ENCODE measurements at regions not wholly inside any gene's neighbourhood (a gene's known extent, or its start where the extent isn't known, plus 50 kb on each side); places are given as distances from the start of the nearest gene placed in this dataset.

DNA sequence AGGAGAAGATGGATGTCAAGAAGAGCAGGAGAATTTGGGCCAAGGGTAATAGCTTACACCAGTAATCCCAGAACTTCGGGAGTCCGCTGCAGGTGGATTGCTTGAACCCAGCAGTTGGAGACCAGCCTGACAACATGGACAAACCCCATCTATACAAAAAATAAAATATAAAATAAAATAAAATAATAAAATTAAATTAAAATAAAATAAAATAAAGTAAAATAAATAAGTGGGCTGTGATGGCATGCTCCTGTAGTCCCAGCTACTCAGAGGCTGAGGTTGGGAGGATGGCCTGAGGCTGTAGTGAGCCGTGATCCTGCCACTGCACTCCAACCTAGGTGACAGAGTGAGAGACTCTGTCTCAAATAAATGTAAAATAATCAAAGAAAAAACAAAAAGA is 1946.7 kb downstream of the MRPL39 start:
- H3K4me1 ChIP-seq (ENCODE audit: control insufficient read depth, insufficient read depth, low read length), result no peaks in the 10 kb centered on the region
- Mint-ChIP-seq H3K27me3 (ENCODE audit: low read depth in 2 of 2) (no peaks in the 10 kb centered on the region), H3K27ac (no peak overlapping the region), H3K4me3 (no peak overlapping the region), H3K9me3 (peaks cover 5 to 8% of the 10 kb centered on the region in 2 donors), H3K36me3 (no peaks in the 10 kb centered on the region), H3K4me1 (no peaks in the 10 kb centered on the region)
- H3K27me3 ChIP-seq (ENCODE audit: control insufficient read depth, insufficient read depth, low read length), result no peaks in the 10 kb centered on the region
- no peaks in the 10 kb centered on the region for H3K9me3 ChIP-seq (ENCODE audit: control insufficient read depth, insufficient read depth, low read length)
- H3K27ac ChIP-seq (ENCODE audit: low read length), result no peak overlapping the region
- DNase-seq (no peak), ATAC-seq (no peak)
- TF ChIP-seq, protein P1, sequence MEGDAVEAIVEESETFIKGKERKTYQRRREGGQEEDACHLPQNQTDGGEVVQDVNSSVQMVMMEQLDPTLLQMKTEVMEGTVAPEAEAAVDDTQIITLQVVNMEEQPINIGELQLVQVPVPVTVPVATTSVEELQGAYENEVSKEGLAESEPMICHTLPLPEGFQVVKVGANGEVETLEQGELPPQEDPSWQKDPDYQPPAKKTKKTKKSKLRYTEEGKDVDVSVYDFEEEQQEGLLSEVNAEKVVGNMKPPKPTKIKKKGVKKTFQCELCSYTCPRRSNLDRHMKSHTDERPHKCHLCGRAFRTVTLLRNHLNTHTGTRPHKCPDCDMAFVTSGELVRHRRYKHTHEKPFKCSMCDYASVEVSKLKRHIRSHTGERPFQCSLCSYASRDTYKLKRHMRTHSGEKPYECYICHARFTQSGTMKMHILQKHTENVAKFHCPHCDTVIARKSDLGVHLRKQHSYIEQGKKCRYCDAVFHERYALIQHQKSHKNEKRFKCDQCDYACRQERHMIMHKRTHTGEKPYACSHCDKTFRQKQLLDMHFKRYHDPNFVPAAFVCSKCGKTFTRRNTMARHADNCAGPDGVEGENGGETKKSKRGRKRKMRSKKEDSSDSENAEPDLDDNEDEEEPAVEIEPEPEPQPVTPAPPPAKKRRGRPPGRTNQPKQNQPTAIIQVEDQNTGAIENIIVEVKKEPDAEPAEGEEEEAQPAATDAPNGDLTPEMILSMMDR (IDR thresholded peaks at IDR 0.05), result no peak
- intact Hi-C loops (cut with micrococcal nuclease), result no loop called here
- no peak overlapping the region for H3K4me3 ChIP-seq (ENCODE audit: low read length)
- H3K36me3 ChIP-seq (ENCODE audit: control insufficient read depth, insufficient read depth, low read length), result no peaks in the 10 kb centered on the region
- 83% methylated on average over 1 of the region's 3 CpGs for WGBS (ENCODE audit: insufficient coverage)

DNA sequence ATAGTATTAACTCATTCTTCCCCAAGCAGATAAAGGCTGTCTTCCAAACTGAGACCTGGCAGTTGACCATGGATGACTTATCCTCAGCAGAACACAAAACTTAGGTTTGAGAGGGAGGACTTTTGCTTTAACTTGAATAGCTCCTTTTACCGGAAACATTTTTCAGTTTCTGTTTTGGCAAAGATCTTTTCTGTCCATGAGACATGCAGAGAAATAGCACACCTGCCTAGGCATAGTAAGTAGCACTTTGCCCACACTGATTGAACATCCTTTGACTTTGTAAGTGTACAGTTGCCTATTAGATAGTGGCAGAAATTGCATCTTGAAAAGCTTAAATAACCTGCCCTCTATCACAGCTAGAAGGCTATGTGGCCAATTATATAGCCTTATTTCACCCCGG is 1962.5 kb downstream of the MRPL39 start:
- no peak overlapping the region for H3K27ac Mint-ChIP-seq
- DNase-seq (no peak), ATAC-seq (no peak)
- TF ChIP-seq, protein P1 (IDR thresholded peaks at IDR 0.05), result no peak
- no peaks in the 10 kb centered on the region for H3K9me3 ChIP-seq (ENCODE audit: control insufficient read depth, insufficient read depth, low read length)
- H3K9me3 Mint-ChIP-seq, result peaks cover 0 to 13% of the 10 kb centered on the region in 2 donors
- no peak overlapping the region for H3K27ac ChIP-seq (ENCODE audit: low read length)
- no peaks in the 10 kb centered on the region for H3K36me3 ChIP-seq (ENCODE audit: control insufficient read depth, insufficient read depth, low read length)
- intact Hi-C loops (cut with micrococcal nuclease), result no loop called here
- H3K27me3 ChIP-seq (ENCODE audit: control insufficient read depth, insufficient read depth, low read length), result no peaks in the 10 kb centered on the region
- no peaks in the 10 kb centered on the region for H3K4me1 Mint-ChIP-seq
- H3K27me3 Mint-ChIP-seq (ENCODE audit: low read depth in 2 of 2), result no peaks in the 10 kb centered on the region
- H3K4me1 ChIP-seq (ENCODE audit: control insufficient read depth, insufficient read depth, low read length), result no peaks in the 10 kb centered on the region
- H3K4me3 Mint-ChIP-seq, result no peak overlapping the region
- 83% methylated on average over 2 of the region's 2 CpGs for WGBS (ENCODE audit: insufficient coverage)
- H3K4me3 ChIP-seq (ENCODE audit: low read length), result no peak overlapping the region
- no peaks in the 10 kb centered on the region for H3K36me3 Mint-ChIP-seq

- no peak for DNase-seq
- Mint-ChIP-seq H3K4me1 (no peaks in the 10 kb centered on the region), H3K9me3 (peaks cover 3 to 10% of the 10 kb centered on the region in 2 donors), H3K27ac (no peak overlapping the region), H3K27me3 (ENCODE audit: low read depth in 2 of 2) (no peaks in the 10 kb centered on the region), H3K4me3 (no peak overlapping the region), H3K36me3 (no peaks in the 10 kb centered on the region)
- Histone ChIP-seq H3K4me1 (ENCODE audit: control insufficient read depth, insufficient read depth, low read length) (no peaks in the 10 kb centered on the region), H3K27ac (ENCODE audit: low read length) (no peak overlapping the region), H3K9me3 (ENCODE audit: control insufficient read depth, insufficient read depth, low read length) (no peaks in the 10 kb centered on the region), H3K4me3 (ENCODE audit: low read length) (no peak overlapping the region), H3K36me3 (ENCODE audit: control insufficient read depth, insufficient read depth, low read length) (no peaks in the 10 kb centered on the region), H3K27me3 (ENCODE audit: control insufficient read depth, insufficient read depth, low read length) (no peaks in the 10 kb centered on the region)
- TF ChIP-seq, protein P1 (IDR thresholded peaks at IDR 0.05), result no peak
- intact Hi-C loops (cut with micrococcal nuclease), result no loop called here
- ATAC-seq, result no peak
- 80% methylated on average over 1 of the region's 2 CpGs for WGBS (ENCODE audit: insufficient coverage)
Measured at GRCh38 chr21:23639721-23640120, 1967.6 kb downstream of the MRPL39 start.

DNA sequence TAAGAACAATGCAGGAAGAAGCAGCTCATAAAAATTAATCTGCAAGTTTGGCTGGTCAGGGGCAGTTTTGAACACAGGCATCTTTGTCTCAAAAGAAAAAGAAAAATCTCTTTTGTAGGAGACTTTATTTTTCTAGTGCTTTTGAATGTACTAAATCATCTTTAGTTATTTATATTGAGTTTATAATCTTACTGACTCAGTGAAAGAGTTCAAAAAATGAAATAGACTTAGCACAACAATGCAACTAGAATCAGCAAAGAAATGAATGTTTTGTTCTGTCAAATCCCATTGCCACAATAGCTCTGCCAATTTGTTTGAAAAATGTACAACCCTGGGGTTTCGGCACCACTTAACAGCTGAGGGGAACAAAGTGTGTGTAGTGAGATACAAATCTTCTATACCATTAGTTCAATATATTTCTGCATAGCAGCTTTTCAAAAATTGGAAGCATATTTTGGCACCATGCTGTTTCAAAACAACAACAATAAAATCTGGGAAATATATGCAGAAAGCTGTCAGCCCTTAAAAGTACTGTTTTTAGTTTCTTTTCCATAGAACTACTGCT is 1969.1 kb downstream of the MRPL39 start:
- Mint-ChIP-seq H3K4me3 (no peak overlapping the region), H3K27me3 (ENCODE audit: low read depth in 2 of 2) (no peaks in the 10 kb centered on the region), H3K9me3 (peaks cover 3 to 4% of the 10 kb centered on the region in 2 donors), H3K4me1 (no peaks in the 10 kb centered on the region), H3K36me3 (no peaks in the 10 kb centered on the region), H3K27ac (no peak overlapping the region)
- Histone ChIP-seq H3K27ac (ENCODE audit: low read length) (no peak overlapping the region), H3K4me3 (ENCODE audit: low read length) (no peak overlapping the region), H3K27me3 (ENCODE audit: control insufficient read depth, insufficient read depth, low read length) (no peaks in the 10 kb centered on the region), H3K9me3 (ENCODE audit: control insufficient read depth, insufficient read depth, low read length) (no peaks in the 10 kb centered on the region), H3K4me1 (ENCODE audit: control insufficient read depth, insufficient read depth, low read length) (no peaks in the 10 kb centered on the region), H3K36me3 (ENCODE audit: control insufficient read depth, insufficient read depth, low read length) (no peaks in the 10 kb centered on the region)
- no CpG with 5 or more reads among the region's 1 CpG for WGBS (ENCODE audit: insufficient coverage)
- intact Hi-C loops (cut with micrococcal nuclease), result no loop called here
- TF ChIP-seq, protein P1 (IDR thresholded peaks at IDR 0.05), result no peak
- no peak for DNase-seq
- ATAC-seq, result no peak

All from natural killer cell (primary cell).